GM10266 (cell line): ENCODE measurements at regions not wholly inside any gene's neighbourhood (a gene's known extent, or its start where the extent isn't known, plus 50 kb on each side); places are given as distances from the start of the nearest gene placed in this dataset.

Source experiments
- DNase-seq: peaks from one replicate; pipeline ENCODE4 v3.0.0; 2012; ENCODE audit errors: extremely low spot score
- TF ChIP-seq, protein P1 (sequence below): IDR thresholded peaks from 2 replicates; pipeline ENCODE4 v1.5.1; 2012; ENCODE audit warnings: mild to moderate bottlenecking, low read depth; ENCODE audit not compliant: control insufficient read depth, insufficient read depth; ENCODE audit errors: missing control alignments

DNA sequence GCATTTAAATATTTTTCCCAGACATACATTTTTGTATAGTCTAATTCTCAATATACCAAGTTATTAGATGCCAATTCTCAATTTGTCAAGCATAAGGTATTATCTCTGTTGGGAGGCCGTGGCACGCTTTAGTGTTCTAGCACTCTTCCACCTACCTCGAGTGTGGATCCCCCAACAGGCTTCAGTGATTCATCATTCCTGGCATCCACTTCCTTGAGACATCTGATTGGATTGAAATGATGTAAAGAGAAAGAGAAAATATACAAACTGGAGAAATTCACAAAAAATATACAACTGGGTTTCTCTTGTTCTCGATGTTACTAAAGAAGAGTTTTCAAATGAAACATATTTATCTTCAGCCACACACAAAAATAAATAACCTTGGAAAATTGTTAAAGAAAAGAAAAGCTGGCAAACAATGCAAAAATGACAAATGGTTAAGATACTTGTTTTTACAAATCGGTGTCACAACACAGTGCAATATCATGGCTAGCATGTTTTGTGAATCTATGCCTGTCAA is 218.0 kb upstream of the CDIN1 start:
- DNase-seq = no peak
- TF ChIP-seq, protein P1, sequence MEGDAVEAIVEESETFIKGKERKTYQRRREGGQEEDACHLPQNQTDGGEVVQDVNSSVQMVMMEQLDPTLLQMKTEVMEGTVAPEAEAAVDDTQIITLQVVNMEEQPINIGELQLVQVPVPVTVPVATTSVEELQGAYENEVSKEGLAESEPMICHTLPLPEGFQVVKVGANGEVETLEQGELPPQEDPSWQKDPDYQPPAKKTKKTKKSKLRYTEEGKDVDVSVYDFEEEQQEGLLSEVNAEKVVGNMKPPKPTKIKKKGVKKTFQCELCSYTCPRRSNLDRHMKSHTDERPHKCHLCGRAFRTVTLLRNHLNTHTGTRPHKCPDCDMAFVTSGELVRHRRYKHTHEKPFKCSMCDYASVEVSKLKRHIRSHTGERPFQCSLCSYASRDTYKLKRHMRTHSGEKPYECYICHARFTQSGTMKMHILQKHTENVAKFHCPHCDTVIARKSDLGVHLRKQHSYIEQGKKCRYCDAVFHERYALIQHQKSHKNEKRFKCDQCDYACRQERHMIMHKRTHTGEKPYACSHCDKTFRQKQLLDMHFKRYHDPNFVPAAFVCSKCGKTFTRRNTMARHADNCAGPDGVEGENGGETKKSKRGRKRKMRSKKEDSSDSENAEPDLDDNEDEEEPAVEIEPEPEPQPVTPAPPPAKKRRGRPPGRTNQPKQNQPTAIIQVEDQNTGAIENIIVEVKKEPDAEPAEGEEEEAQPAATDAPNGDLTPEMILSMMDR = no peak

DNA sequence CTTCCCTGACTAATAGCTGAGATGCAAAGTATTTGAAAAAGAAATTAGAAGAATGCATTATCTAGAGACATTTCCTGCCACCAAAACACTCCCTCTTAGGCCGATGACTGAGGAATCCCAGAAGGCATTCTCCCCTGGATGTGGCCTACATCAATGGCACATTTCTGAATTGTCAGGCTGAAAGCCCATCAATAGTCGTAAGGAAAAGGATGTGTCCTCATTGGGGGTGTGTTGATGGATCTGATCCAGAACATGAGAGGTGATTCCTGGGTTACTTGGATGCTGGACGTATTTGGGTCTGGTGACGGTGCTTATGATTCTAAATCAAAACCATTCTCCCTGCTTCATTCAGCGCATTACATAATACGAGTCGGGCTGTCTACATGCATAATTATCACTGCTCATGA is 216.9 kb upstream of the CDIN1 start:
- DNase-seq = no peak
- TF ChIP-seq, protein P1 = no peak

DNA sequence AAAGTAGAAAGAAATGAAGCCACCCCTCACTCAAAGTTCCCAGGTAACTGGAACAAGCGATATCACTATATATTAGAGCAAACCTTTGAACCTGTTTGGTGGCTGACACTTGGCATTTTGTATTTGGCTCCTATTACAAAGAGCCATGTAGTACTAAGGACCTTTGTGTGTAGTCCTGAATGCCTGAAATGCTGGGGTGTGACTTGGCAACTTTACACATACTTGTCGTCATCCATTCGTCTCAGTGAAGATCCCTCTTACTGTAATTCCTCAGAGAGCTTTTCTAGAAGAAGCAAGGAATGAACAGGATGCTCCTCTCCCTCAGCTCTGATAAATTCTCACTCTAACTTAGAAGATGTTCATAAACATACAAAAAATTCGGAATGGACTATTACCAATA is 216.1 kb upstream of the CDIN1 start:
- DNase-seq = no peak
- TF ChIP-seq, protein P1 = no peak

DNA sequence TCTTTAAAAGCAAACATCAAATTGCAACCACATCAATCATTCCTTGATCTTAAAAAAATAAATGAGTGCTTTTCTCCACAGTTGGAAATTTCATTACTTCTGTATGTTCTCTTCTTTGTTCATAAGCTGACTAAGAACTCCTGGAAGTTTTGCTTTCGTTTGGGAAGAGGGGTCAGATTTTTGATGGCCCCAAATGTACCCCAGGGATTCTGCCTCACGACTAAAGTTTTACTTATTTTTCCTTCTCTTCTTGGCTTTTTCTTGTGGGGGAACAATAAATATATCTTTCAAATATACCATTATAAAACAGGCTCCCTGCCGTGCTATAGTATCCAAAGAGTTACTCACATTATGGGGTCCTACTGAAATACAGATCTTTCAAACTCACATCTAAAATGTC is 215.0 kb upstream of the CDIN1 start:
- DNase-seq = no peak
- TF ChIP-seq, protein P1 = no peak

DNA sequence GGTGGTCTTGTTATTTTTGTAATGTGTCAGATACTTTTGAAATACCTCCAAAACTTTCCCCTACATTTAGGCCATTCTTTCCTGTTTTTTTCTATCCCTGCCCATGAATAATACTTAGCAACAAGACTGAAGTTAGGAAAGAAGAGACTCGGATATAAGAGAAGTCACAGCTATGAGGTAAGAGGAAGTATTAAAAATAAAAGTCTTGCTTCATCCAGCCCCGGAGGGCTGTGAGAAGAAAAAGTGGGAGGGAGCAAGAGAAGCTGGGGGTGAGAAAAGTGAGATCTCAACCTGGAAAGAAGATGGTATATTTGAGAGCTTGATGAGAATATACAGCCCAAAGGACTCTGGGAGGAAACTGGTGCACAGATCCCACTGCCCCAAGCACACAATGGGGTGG is 213.5 kb upstream of the CDIN1 start:
- DNase-seq = no peak
- TF ChIP-seq, protein P1 = no peak

DNA sequence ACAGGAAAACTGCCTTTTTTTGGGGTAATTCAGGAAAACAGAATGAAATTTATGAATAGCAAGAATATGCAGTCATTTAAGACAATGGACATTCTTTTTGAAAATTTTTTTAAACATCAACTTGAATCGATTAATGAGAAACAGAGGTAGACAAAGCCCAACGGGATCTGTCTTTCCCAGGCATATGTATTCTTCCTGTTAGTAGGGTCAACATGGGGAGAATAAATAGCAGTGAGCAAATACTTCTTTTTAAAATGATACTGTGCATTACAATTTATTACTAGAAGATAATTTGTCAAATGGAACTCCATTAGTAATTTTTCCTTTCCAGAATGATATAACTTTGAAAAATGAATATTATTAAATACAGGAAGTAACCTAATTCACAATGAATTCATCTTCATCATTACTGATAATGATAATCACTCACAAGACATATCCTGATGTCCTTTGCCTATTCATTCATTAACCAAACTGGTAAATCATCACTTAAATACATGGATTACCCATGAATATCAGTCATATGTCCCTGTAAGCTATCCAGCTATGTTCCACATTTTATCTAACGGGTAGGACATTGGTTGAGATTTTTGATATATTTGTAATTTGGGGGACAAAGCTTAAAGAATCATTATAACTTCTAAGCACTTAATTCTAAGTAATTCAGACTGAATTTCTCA is 209.2 kb upstream of the CDIN1 start:
- DNase-seq = no peak
- TF ChIP-seq, protein P1 = no peak

DNA sequence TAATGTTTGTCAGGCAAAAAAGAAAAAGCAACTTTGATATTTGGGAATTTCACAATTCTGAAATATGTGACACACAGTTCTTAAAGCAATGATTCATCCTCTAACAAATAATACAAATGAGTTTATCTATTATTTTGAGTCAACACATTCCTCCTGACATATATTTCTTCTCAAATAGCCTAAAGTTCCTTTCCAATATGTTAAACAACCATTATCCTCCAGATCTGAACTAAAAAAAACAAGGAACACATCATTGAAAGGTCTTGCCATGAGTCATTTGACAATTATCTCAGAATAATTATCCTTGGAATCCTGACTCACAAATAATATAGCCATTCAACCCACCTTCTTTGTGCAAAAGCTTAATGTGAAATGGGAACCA is 208.7 kb upstream of the CDIN1 start:
- DNase-seq = no peak
- TF ChIP-seq, protein P1 = no peak
